A673 (cell line): ENCODE measurements at regions not wholly inside any gene's neighbourhood (a gene's known extent, or its start where the extent isn't known, plus 50 kb on each side); places are given as distances from the start of the nearest gene placed in this dataset.

Source experiments
- BruUV-seq: library from RNA; stranded (reverse); fragments of 400-500 nt; replicated peaks from 2 replicates; lab custom pipeline; 2021; lab: Mats Ljungman, UMichigan
- CTCF ChIA-PET: fragments of 300-600 bp; sonication (Branson Sonifier 250); formaldehyde crosslinking; loops from one replicate; lab custom pipeline; 2022; ENCODE audit warnings: antibody characterized with exemption; lab: Charles Lee
- POLR2A ChIA-PET: fragments of 300-600 bp; sonication (Branson Sonifier 250); formaldehyde crosslinking; loops from one replicate; lab custom pipeline; 2022; ENCODE audit warnings: antibody characterized with exemption; ENCODE audit not compliant: low non-redundant PET; lab: Charles Lee
- DNase-seq: peaks from one replicate; pipeline ENCODE4 v3.0.0-alpha.2; 2015; ENCODE audit warnings: low spot score
- H3K27ac ChIP-seq: fragments of 200-600 bp; sonication (generic); 2 replicates; pipeline ENCODE4 v1.5.1; 2016; ENCODE audit warnings: mixed run types, low read depth, mild to moderate bottlenecking, mixed read lengths, antibody characterized with exemption, low read length; ENCODE audit not compliant: poor library complexity, severe bottlenecking
- H3K27me3 ChIP-seq: fragments of 200-600 bp; sonication (generic); replicated peaks from 2 replicates; pipeline ENCODE4 v1.6.1; 2017; ENCODE audit warnings: mixed run types, low read depth, mild to moderate bottlenecking, mixed read lengths, antibody characterized with exemption, low read length; ENCODE audit not compliant: insufficient read depth, poor library complexity
- H3K36me3 ChIP-seq: fragments of 200-600 bp; sonication (generic); 2 replicates; pipeline ENCODE4 v1.6.1; 2016; ENCODE audit warnings: mixed run types, mild to moderate bottlenecking, mixed read lengths, antibody characterized with exemption, low read length; ENCODE audit not compliant: insufficient read depth, poor library complexity, severe bottlenecking
- H3K4me1 ChIP-seq: fragments of 200-600 bp; sonication (generic); 2 replicates; pipeline ENCODE4 v1.6.1; 2017; ENCODE audit warnings: mixed run types, mild to moderate bottlenecking, mixed read lengths, antibody characterized with exemption, low read length; ENCODE audit not compliant: insufficient read depth, poor library complexity, severe bottlenecking
- H3K4me3 ChIP-seq: fragments of 200-600 bp; sonication (generic); 2 replicates; pipeline ENCODE4 v1.5.1; 2016; ENCODE audit warnings: low read depth, mixed run types, mild to moderate bottlenecking, mixed read lengths, low read length; ENCODE audit not compliant: poor library complexity, severe bottlenecking
- H3K9me3 ChIP-seq: fragments of 200-600 bp; sonication (generic); 2 replicates; pipeline ENCODE4 v1.6.1; 2016; ENCODE audit warnings: mixed run types, low read depth, mild to moderate bottlenecking, mixed read lengths, antibody characterized with exemption, low read length; ENCODE audit not compliant: poor library complexity, severe bottlenecking
- EZH2 ChIP-seq: fragments of 200-600 bp; sonication (generic); IDR thresholded peaks from 2 replicates; pipeline ENCODE4 v1.6.1; 2017; ENCODE audit warnings: borderline replicate concordance, low read depth, mild to moderate bottlenecking, mixed read lengths, antibody characterized with exemption, low read length; ENCODE audit not compliant: poor library complexity, severe bottlenecking
- intact Hi-C: fragments of 100-400 bp; cut with micrococcal nuclease; formaldehyde crosslinking; loops from one replicate; pipeline ENCODE4 v1.10.0; 2022; ENCODE audit not compliant: unreplicated experiment
- TF ChIP-seq, protein P1 (sequence below): fragments of 300-800, 200-600 bp; sonication (generic); conservative IDR thresholded peaks from 2 replicates; pipeline ENCODE4 v1.5.1; 2017; ENCODE audit warnings: low read depth, mild to moderate bottlenecking, antibody characterized with exemption, low read length, moderate library complexity, mixed read lengths

DNA sequence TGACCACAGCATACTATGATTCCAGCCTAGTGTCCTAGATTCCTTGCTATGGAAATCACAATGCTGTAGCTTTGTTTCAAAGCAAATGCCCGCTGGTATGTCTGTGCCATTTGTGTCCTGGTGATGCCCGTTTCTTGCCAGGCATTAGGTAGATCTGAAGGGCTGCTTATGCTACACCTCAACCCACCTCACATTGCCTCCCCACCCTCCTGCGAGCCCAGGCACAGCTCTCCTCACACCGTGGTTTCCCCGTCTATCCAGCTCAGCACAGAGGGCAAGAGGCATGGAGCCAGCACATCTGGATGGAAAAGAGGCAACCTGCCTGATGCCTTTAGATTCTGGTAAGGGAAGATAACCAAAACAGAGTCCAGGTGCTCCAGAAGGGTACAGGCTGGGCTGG lies 307.4 kb upstream of the B3GAT1 start:
- BruUV-seq: no TSS peak
- ChIA-PET POLR2A (interaction anchor here (0.7 kb wide), 1 partner anchor 62 kb away, joined by 5 read pairs; no protein-coding TSS in a partner anchor), CTCF (no interaction called here)
- H3K4me3 ChIP-seq: no peak overlapping the region
- H3K36me3 ChIP-seq: no peaks in the 10 kb centered on the region
- no peaks in the 10 kb centered on the region for H3K9me3 ChIP-seq
- H3K27me3 ChIP-seq: no peaks in the 10 kb centered on the region
- TF ChIP-seq EZH2: no peak
- TF ChIP-seq, protein P1, sequence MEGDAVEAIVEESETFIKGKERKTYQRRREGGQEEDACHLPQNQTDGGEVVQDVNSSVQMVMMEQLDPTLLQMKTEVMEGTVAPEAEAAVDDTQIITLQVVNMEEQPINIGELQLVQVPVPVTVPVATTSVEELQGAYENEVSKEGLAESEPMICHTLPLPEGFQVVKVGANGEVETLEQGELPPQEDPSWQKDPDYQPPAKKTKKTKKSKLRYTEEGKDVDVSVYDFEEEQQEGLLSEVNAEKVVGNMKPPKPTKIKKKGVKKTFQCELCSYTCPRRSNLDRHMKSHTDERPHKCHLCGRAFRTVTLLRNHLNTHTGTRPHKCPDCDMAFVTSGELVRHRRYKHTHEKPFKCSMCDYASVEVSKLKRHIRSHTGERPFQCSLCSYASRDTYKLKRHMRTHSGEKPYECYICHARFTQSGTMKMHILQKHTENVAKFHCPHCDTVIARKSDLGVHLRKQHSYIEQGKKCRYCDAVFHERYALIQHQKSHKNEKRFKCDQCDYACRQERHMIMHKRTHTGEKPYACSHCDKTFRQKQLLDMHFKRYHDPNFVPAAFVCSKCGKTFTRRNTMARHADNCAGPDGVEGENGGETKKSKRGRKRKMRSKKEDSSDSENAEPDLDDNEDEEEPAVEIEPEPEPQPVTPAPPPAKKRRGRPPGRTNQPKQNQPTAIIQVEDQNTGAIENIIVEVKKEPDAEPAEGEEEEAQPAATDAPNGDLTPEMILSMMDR: no peak
- no peak overlapping the region for H3K27ac ChIP-seq
- intact Hi-C loops: no loop called here
- H3K4me1 ChIP-seq: no peaks in the 10 kb centered on the region
- no peak for DNase-seq

- Histone ChIP-seq H3K4me1 (no peaks in the 10 kb centered on the region), H3K36me3 (no peaks in the 10 kb centered on the region), H3K4me3 (no peak overlapping the region), H3K27ac (no peak overlapping the region), H3K9me3 (no peaks in the 10 kb centered on the region), H3K27me3 (no peaks in the 10 kb centered on the region)
- no peak for DNase-seq
- CTCF ChIA-PET: no interaction called here
- intact Hi-C loops: no loop called here
- POLR2A ChIA-PET: no interaction called here
- BruUV-seq: no TSS peak
- TF ChIP-seq, protein P1: no peak
- no peak for TF ChIP-seq EZH2
These were observed 304.5 kb upstream of the B3GAT1 start for GRCh38 chr11:134716582-134716981.

DNA sequence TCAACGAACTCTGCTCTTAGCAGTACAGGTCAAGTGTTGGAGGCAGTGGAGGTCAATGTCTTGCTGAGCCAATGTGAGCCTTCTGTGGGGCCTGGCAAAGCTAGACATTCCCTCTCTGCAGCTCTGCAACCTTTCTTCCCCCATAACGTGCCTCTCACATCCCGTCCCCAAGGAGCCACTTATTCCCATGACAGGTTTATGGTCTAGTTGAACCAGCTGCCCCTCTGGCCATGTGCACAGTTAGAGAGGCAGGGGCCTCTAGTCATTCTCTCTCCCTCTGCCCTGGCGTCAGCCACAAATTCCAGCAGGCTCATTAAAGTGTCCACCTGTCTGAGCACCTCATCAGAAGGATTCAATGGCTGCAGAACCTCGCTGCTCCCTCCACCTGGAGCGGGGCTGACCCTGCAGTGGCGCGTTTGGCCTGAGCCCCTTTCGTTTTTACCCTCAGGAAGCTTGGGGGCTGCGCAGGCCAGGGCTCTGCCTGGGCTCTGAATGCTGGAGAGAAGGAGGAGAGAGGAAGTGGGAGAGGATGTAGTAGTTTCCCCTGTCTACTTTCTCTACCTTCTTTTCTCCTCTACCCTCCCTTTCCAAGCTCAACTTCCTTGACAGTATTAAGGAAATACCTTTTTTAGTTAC lies 302.1 kb upstream of the B3GAT1 start:
- Histone ChIP-seq H3K4me1 (no peaks in the 10 kb centered on the region), H3K27ac (no peak overlapping the region), H3K36me3 (no peaks in the 10 kb centered on the region), H3K27me3 (no peaks in the 10 kb centered on the region), H3K9me3 (no peaks in the 10 kb centered on the region), H3K4me3 (no peak overlapping the region)
- CTCF ChIA-PET: no interaction called here
- POLR2A ChIA-PET: no interaction called here
- BruUV-seq: no TSS peak
- DNase-seq: no peak
- intact Hi-C loops: no loop called here
- TF ChIP-seq, protein P1: no peak
- TF ChIP-seq EZH2: no peak
